ENCODE measurements at regions not wholly inside any gene's neighbourhood (a gene's known extent, or its start where the extent isn't known, plus 50 kb on each side); places are given as distances from the start of the nearest gene placed in this dataset.

GRCh38 chr14:44347316-44347715 is 159.8 kb downstream of the FSCB start:
- Histone ChIP-seq H3K23ac (ENCODE audit: low read length) (no peak overlapping the region), H3K27me3 (ENCODE audit: insufficient read depth, low read length) (no peaks in the 10 kb centered on the region), H4K12ac (ENCODE audit: low read depth, low read length) (no peak overlapping the region), H4K91ac (ENCODE audit: low read depth, low read length) (no peak overlapping the region), H3K4me2 (ENCODE audit: low read length) (no peak overlapping the region), H3K79me2 (ENCODE audit: control insufficient read depth, insufficient read depth, low read length, poor library complexity) (no peaks in the 10 kb centered on the region), H3K36me3 (ENCODE audit: control insufficient read depth in 1 of 2, insufficient read depth in 2 of 2, low read length in 2 of 2) (no peaks in the 10 kb centered on the region), H4K8ac (ENCODE audit: low read depth, low read length) (no peak overlapping the region), H3K4ac (ENCODE audit: low read depth, low read length) (no peak overlapping the region), H3K18ac (ENCODE audit: low read length) (no peak overlapping the region), H2AFZ (ENCODE audit: insufficient read depth, low read length, poor library complexity) (no peak overlapping the region), H2BK120ac (ENCODE audit: insufficient read depth, low read length, poor library complexity) (no peak overlapping the region), H2BK5ac (ENCODE audit: low read depth, low read length, poor library complexity) (no peak overlapping the region), H2AK5ac (ENCODE audit: low read length) (no peak overlapping the region), H3K9me3 (ENCODE audit: insufficient read depth, low read depth, low read length) (peaks cover 2% of the 10 kb centered on the region), H3K4me1 (ENCODE audit: control insufficient read depth in 1 of 2, insufficient read depth in 2 of 2, low read length in 2 of 2) (no peaks in the 10 kb centered on the region), H3K9ac (ENCODE audit: low read length) (no peak overlapping the region), H2BK12ac (ENCODE audit: low read length) (no peak overlapping the region), H3K4me3 (ENCODE audit: low read depth, low read length) (no peak overlapping the region), H3K27ac (ENCODE audit: low read depth, low read length) (no peak overlapping the region), H3K79me1 (ENCODE audit: low read length) (no peaks in the 10 kb centered on the region), H3K14ac (ENCODE audit: low read length) (no peak overlapping the region)
- DNase-seq: no peak
- no CpG with 5 or more reads among the region's 1 CpG for WGBS (ENCODE audit: extremely low coverage, insufficient coverage, insufficient read length)

DNA sequence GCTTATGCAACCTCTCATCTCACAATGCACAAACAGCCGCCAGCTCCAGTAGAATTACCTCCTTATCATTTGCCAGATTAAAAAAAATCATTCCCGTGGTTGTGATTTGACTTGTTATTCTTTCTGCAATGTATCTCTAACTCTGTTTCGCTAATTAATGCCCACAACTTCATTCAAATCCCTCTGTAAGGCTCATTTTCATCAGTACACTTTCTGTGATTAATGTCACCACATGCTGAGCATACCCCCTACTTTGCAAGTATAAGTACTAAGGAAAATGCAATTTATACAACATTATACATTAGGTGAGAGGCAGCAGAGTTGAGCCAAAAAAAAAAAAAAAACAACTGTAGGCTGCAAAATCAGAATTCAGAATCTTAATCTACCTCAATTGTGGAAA is 166.0 kb downstream of the FSCB start:
- Histone ChIP-seq H3K79me2 (ENCODE audit: control insufficient read depth, insufficient read depth, low read length, poor library complexity) (no peaks in the 10 kb centered on the region), H2AK5ac (ENCODE audit: low read length) (no peak overlapping the region), H4K91ac (ENCODE audit: low read depth, low read length) (no peak overlapping the region), H3K4me3 (ENCODE audit: low read depth, low read length) (no peak overlapping the region), H4K12ac (ENCODE audit: low read depth, low read length) (no peak overlapping the region), H3K23ac (ENCODE audit: low read length) (no peak overlapping the region), H3K27me3 (ENCODE audit: insufficient read depth, low read length) (no peaks in the 10 kb centered on the region), H2AFZ (ENCODE audit: insufficient read depth, low read length, poor library complexity) (no peak overlapping the region), H3K4ac (ENCODE audit: low read depth, low read length) (no peak overlapping the region), H3K27ac (ENCODE audit: low read depth, low read length) (no peak overlapping the region), H2BK120ac (ENCODE audit: insufficient read depth, low read length, poor library complexity) (no peak overlapping the region), H3K4me2 (ENCODE audit: low read length) (no peak overlapping the region), H3K9ac (ENCODE audit: low read length) (no peak overlapping the region), H3K9me3 (ENCODE audit: insufficient read depth, low read depth, low read length) (no peaks in the 10 kb centered on the region), H3K4me1 (ENCODE audit: control insufficient read depth in 1 of 2, insufficient read depth in 2 of 2, low read length in 2 of 2) (no peaks in the 10 kb centered on the region), H2BK12ac (ENCODE audit: low read length) (no peak overlapping the region), H4K8ac (ENCODE audit: low read depth, low read length) (no peak overlapping the region), H3K18ac (ENCODE audit: low read length) (no peak overlapping the region), H3K79me1 (ENCODE audit: low read length) (no peaks in the 10 kb centered on the region), H3K14ac (ENCODE audit: low read length) (no peak overlapping the region), H2BK5ac (ENCODE audit: low read depth, low read length, poor library complexity) (no peak overlapping the region), H3K36me3 (ENCODE audit: control insufficient read depth in 1 of 2, insufficient read depth in 2 of 2, low read length in 2 of 2) (no peaks in the 10 kb centered on the region)
- WGBS (ENCODE audit: extremely low coverage, insufficient coverage, insufficient read length): no CpG with 5 or more reads among the region's 3 CpGs
- DNase-seq: no peak

DNA sequence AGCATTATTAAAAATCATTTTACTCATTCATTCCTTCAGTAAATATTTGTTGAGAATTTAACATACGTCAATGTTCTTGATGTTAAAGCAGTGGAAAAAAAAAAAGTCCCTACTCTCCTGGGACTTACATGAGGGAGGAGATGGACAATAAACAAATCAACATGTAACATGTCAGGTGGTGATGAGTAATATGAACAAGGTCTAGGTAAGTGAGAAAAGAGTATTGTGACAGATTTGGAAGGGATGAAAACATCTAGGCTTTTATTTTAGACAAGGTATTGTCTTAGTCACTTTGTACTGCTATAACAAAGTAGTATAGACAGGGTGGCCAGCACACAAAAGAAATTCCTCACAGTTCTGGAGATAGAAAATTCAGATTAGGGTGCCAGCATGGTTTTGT is 167.2 kb downstream of the FSCB start:
- no peak overlapping the region for H2BK12ac ChIP-seq (ENCODE audit: low read length)
- no peaks in the 10 kb centered on the region for H3K27me3 ChIP-seq (ENCODE audit: insufficient read depth, low read length)
- H4K91ac ChIP-seq (ENCODE audit: low read depth, low read length): no peak overlapping the region
- H3K4ac ChIP-seq (ENCODE audit: low read depth, low read length): no peak overlapping the region
- H3K27ac ChIP-seq (ENCODE audit: low read depth, low read length): no peak overlapping the region
- no peak overlapping the region for H3K23ac ChIP-seq (ENCODE audit: low read length)
- H3K4me2 ChIP-seq (ENCODE audit: low read length): no peak overlapping the region
- H3K9me3 ChIP-seq (ENCODE audit: insufficient read depth, low read depth, low read length): no peaks in the 10 kb centered on the region
- H2BK5ac ChIP-seq (ENCODE audit: low read depth, low read length, poor library complexity): no peak overlapping the region
- no peaks in the 10 kb centered on the region for H3K79me1 ChIP-seq (ENCODE audit: low read length)
- H3K18ac ChIP-seq (ENCODE audit: low read length): no peak overlapping the region
- WGBS (ENCODE audit: extremely low coverage, insufficient coverage, insufficient read length): no CpG with 5 or more reads among the region's 1 CpG
- no peak overlapping the region for H4K12ac ChIP-seq (ENCODE audit: low read depth, low read length)
- no peak overlapping the region for H3K9ac ChIP-seq (ENCODE audit: low read length)
- H3K79me2 ChIP-seq (ENCODE audit: control insufficient read depth, insufficient read depth, low read length, poor library complexity): no peaks in the 10 kb centered on the region
- H3K4me3 ChIP-seq (ENCODE audit: low read depth, low read length): no peak overlapping the region
- H3K14ac ChIP-seq (ENCODE audit: low read length): no peak overlapping the region
- DNase-seq: peak in 1 of 2 donors; percentile 26
- H3K4me1 ChIP-seq (ENCODE audit: control insufficient read depth in 1 of 2, insufficient read depth in 2 of 2, low read length in 2 of 2): no peaks in the 10 kb centered on the region
- no peaks in the 10 kb centered on the region for H3K36me3 ChIP-seq (ENCODE audit: control insufficient read depth in 1 of 2, insufficient read depth in 2 of 2, low read length in 2 of 2)
- no peak overlapping the region for H4K8ac ChIP-seq (ENCODE audit: low read depth, low read length)
- no peak overlapping the region for H2AK5ac ChIP-seq (ENCODE audit: low read length)
- no peak overlapping the region for H2BK120ac ChIP-seq (ENCODE audit: insufficient read depth, low read length, poor library complexity)
- no peak overlapping the region for H2AFZ ChIP-seq (ENCODE audit: insufficient read depth, low read length, poor library complexity)

GRCh38 chr14:44339231-44339630 is 167.9 kb downstream of the FSCB start:
- Histone ChIP-seq H3K4me3 (ENCODE audit: low read depth, low read length) (no peak overlapping the region), H2AFZ (ENCODE audit: insufficient read depth, low read length, poor library complexity) (no peak overlapping the region), H2AK5ac (ENCODE audit: low read length) (no peak overlapping the region), H3K4ac (ENCODE audit: low read depth, low read length) (no peak overlapping the region), H3K18ac (ENCODE audit: low read length) (no peak overlapping the region), H3K27me3 (ENCODE audit: insufficient read depth, low read length) (no peaks in the 10 kb centered on the region), H3K36me3 (ENCODE audit: control insufficient read depth in 1 of 2, insufficient read depth in 2 of 2, low read length in 2 of 2) (no peaks in the 10 kb centered on the region), H2BK120ac (ENCODE audit: insufficient read depth, low read length, poor library complexity) (no peak overlapping the region), H2BK12ac (ENCODE audit: low read length) (no peak overlapping the region), H4K8ac (ENCODE audit: low read depth, low read length) (no peak overlapping the region), H3K27ac (ENCODE audit: low read depth, low read length) (no peak overlapping the region), H3K23ac (ENCODE audit: low read length) (no peak overlapping the region), H3K9ac (ENCODE audit: low read length) (no peak overlapping the region), H3K79me1 (ENCODE audit: low read length) (no peaks in the 10 kb centered on the region), H4K91ac (ENCODE audit: low read depth, low read length) (no peak overlapping the region), H4K12ac (ENCODE audit: low read depth, low read length) (no peak overlapping the region), H3K14ac (ENCODE audit: low read length) (no peak overlapping the region), H3K4me1 (ENCODE audit: control insufficient read depth in 1 of 2, insufficient read depth in 2 of 2, low read length in 2 of 2) (no peaks in the 10 kb centered on the region), H3K4me2 (ENCODE audit: low read length) (no peak overlapping the region), H3K9me3 (ENCODE audit: insufficient read depth, low read depth, low read length) (no peaks in the 10 kb centered on the region), H3K79me2 (ENCODE audit: control insufficient read depth, insufficient read depth, low read length, poor library complexity) (no peaks in the 10 kb centered on the region), H2BK5ac (ENCODE audit: low read depth, low read length, poor library complexity) (no peak overlapping the region)
- DNase-seq: no peak

GRCh38 chr14:44317441-44317746 is 189.7 kb downstream of the FSCB start:
- Histone ChIP-seq H3K9ac (ENCODE audit: low read length) (no peak overlapping the region), H2BK12ac (ENCODE audit: low read length) (peak overlapping the region; percentile 84), H3K18ac (ENCODE audit: low read length) (no peak overlapping the region), H3K4me3 (ENCODE audit: low read depth, low read length) (no peak overlapping the region), H4K91ac (ENCODE audit: low read depth, low read length) (peak overlapping the region; percentile 50), H4K8ac (ENCODE audit: low read depth, low read length) (peak overlapping the region; percentile 66), H3K79me1 (ENCODE audit: low read length) (peaks cover 3% of the 10 kb centered on the region), H3K9me3 (ENCODE audit: insufficient read depth, low read depth, low read length) (no peaks in the 10 kb centered on the region), H3K27me3 (ENCODE audit: insufficient read depth, low read length) (no peaks in the 10 kb centered on the region), H3K36me3 (ENCODE audit: control insufficient read depth in 1 of 2, insufficient read depth in 2 of 2, low read length in 2 of 2) (no peaks in the 10 kb centered on the region), H3K4ac (ENCODE audit: low read depth, low read length) (peak overlapping the region; percentile 2), H3K27ac (ENCODE audit: low read depth, low read length) (no peak overlapping the region), H3K79me2 (ENCODE audit: control insufficient read depth, insufficient read depth, low read length, poor library complexity) (no peaks in the 10 kb centered on the region), H3K23ac (ENCODE audit: low read length) (no peak overlapping the region), H2AFZ (ENCODE audit: insufficient read depth, low read length, poor library complexity) (no peak overlapping the region), H3K4me1 (ENCODE audit: control insufficient read depth in 1 of 2, insufficient read depth in 2 of 2, low read length in 2 of 2) (peaks cover 3% of the 10 kb centered on the region in 2 experiments), H3K14ac (ENCODE audit: low read length) (no peak overlapping the region), H2BK120ac (ENCODE audit: insufficient read depth, low read length, poor library complexity) (no peak overlapping the region), H2BK5ac (ENCODE audit: low read depth, low read length, poor library complexity) (peak overlapping the region; percentile 42), H2AK5ac (ENCODE audit: low read length) (no peak overlapping the region), H4K12ac (ENCODE audit: low read depth, low read length) (no peak overlapping the region), H3K4me2 (ENCODE audit: low read length) (no peak overlapping the region)
- DNase-seq: no peak
- no CpG with 5 or more reads among the region's 2 CpGs for WGBS (ENCODE audit: extremely low coverage, insufficient coverage, insufficient read length)
